ENCODE measurements at regions not wholly inside any gene's neighbourhood (a gene's known extent, or its start where the extent isn't known, plus 50 kb on each side); places are given as distances from the start of the nearest gene placed in this dataset.

DNA sequence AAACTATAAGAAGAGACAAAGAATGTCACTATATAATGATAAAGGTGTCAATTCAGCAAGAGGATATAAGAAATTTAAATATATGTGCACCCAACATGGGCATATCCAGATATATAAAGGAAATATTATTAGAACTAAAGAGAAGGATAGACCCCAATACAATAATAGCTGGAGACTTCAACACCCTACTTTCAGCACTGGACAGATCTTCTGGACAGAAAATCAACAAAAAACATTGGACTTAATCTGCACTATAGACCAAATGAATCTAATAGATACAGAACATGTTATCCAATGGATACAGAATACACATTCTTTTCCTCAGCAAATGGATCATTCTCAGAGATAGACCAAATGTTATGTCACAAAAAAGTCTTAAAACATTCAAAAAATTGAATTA is 327.7 kb downstream of the PPP1R2C start:
- Histone ChIP-seq H2AFZ (ENCODE audit: low read length) (no peak overlapping the region), H3K4me3 (ENCODE audit: low read length, poor library complexity, severe bottlenecking) (no peak overlapping the region), H3F3A (ENCODE audit: low read depth) (no peaks in the 10 kb centered on the region), H3K9ac (ENCODE audit: low read depth, low read length, poor library complexity, severe bottlenecking) (no peak overlapping the region), H4K20me1 (ENCODE audit: insufficient read depth, low read length, poor library complexity, severe bottlenecking) (no peaks in the 10 kb centered on the region), H3K4me1 (ENCODE audit: insufficient read depth, low read length, poor library complexity, severe bottlenecking) (no peaks in the 10 kb centered on the region), H3K27me3 (ENCODE audit: insufficient read depth, low read length, poor library complexity, severe bottlenecking) (no peaks in the 10 kb centered on the region), H3K36me3 (ENCODE audit: insufficient read depth, low read length) (no peaks in the 10 kb centered on the region), H3K9me2 (replicated peaks; ENCODE audit: low read depth, low read length) (no peaks in the 10 kb centered on the region), H3K79me2 (ENCODE audit: insufficient read depth, low read length) (no peaks in the 10 kb centered on the region), H3K4me2 (ENCODE audit: low read depth, low read length, poor library complexity, severe bottlenecking) (no peak overlapping the region), H3K9me3 (ENCODE audit: insufficient read depth, low read depth, low read length) (no peaks in the 10 kb centered on the region)
- TF ChIP-seq EZH2phosphoT487 (IDR thresholded peaks at IDR 0.05; ENCODE audit: borderline replicate concordance): no peak
- TF ChIP-seq, protein P1, sequence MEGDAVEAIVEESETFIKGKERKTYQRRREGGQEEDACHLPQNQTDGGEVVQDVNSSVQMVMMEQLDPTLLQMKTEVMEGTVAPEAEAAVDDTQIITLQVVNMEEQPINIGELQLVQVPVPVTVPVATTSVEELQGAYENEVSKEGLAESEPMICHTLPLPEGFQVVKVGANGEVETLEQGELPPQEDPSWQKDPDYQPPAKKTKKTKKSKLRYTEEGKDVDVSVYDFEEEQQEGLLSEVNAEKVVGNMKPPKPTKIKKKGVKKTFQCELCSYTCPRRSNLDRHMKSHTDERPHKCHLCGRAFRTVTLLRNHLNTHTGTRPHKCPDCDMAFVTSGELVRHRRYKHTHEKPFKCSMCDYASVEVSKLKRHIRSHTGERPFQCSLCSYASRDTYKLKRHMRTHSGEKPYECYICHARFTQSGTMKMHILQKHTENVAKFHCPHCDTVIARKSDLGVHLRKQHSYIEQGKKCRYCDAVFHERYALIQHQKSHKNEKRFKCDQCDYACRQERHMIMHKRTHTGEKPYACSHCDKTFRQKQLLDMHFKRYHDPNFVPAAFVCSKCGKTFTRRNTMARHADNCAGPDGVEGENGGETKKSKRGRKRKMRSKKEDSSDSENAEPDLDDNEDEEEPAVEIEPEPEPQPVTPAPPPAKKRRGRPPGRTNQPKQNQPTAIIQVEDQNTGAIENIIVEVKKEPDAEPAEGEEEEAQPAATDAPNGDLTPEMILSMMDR (conservative IDR thresholded peaks at IDR 0.05; ENCODE audit: low read length): no peak

DNA sequence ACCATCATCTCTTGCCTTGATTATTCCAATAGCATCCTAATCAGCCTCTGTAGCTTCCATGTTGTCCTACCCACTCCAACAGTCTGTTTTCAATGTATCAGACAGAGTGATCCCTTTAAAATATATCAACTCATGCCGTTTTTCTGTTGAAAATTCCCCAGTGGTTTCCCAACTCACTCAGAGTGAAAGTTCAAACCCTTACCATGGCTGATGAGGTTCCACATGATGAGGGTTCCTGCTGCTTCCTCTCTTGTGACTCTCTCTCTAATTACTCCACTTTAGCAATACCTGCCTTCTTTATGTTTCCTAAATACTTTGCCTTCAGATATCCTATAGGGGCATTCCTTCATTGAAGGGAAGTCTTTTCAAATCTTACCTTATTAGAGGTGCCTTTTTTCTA is 334.7 kb downstream of the PPP1R2C start:
- no peaks in the 10 kb centered on the region for H3K79me2 ChIP-seq (ENCODE audit: insufficient read depth, low read length)
- H4K20me1 ChIP-seq (ENCODE audit: insufficient read depth, low read length, poor library complexity, severe bottlenecking): no peaks in the 10 kb centered on the region
- H3K27me3 ChIP-seq (ENCODE audit: insufficient read depth, low read length, poor library complexity, severe bottlenecking): no peaks in the 10 kb centered on the region
- H2AFZ ChIP-seq (ENCODE audit: low read length): no peak overlapping the region
- no peaks in the 10 kb centered on the region for H3K9me3 ChIP-seq (ENCODE audit: insufficient read depth, low read depth, low read length)
- H3K9me2 ChIP-seq (replicated peaks; ENCODE audit: low read depth, low read length): no peaks in the 10 kb centered on the region
- no peak overlapping the region for H3K9ac ChIP-seq (ENCODE audit: low read depth, low read length, poor library complexity, severe bottlenecking)
- no peak overlapping the region for H3K4me2 ChIP-seq (ENCODE audit: low read depth, low read length, poor library complexity, severe bottlenecking)
- TF ChIP-seq, protein P1 (conservative IDR thresholded peaks at IDR 0.05; ENCODE audit: low read length): no peak
- TF ChIP-seq EZH2phosphoT487 (IDR thresholded peaks at IDR 0.05; ENCODE audit: borderline replicate concordance): no peak
- H3K4me1 ChIP-seq (ENCODE audit: insufficient read depth, low read length, poor library complexity, severe bottlenecking): no peaks in the 10 kb centered on the region
- no peak overlapping the region for H3K4me3 ChIP-seq (ENCODE audit: low read length, poor library complexity, severe bottlenecking)
- H3F3A ChIP-seq (ENCODE audit: low read depth): no peaks in the 10 kb centered on the region
- no peaks in the 10 kb centered on the region for H3K36me3 ChIP-seq (ENCODE audit: insufficient read depth, low read length)

DNA sequence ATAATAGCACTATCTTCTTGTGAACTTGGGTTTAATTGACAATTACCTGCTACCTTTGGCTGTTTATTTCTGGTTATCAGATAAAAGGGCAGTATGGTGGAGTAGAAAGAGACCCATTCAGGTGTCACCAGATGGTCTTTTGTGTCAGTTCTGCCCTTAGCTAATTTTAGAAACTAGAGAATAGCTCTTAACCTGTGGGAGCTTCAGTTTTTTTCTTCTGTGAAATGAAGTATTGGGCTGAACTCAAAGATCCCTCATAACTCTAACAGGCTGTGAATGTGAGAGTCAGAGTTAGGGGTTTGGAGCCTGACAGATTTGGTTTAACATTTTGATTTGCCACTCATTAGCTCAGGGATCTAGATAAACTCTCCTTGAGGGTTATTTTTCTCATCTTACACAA is 335.2 kb downstream of the PPP1R2C start:
- no peaks in the 10 kb centered on the region for H3F3A ChIP-seq (ENCODE audit: low read depth)
- no peak overlapping the region for H3K4me2 ChIP-seq (ENCODE audit: low read depth, low read length, poor library complexity, severe bottlenecking)
- no peak overlapping the region for H3K9ac ChIP-seq (ENCODE audit: low read depth, low read length, poor library complexity, severe bottlenecking)
- no peak overlapping the region for H2AFZ ChIP-seq (ENCODE audit: low read length)
- H3K4me1 ChIP-seq (ENCODE audit: insufficient read depth, low read length, poor library complexity, severe bottlenecking): no peaks in the 10 kb centered on the region
- TF ChIP-seq, protein P1 (conservative IDR thresholded peaks at IDR 0.05; ENCODE audit: low read length): no peak
- TF ChIP-seq EZH2phosphoT487 (IDR thresholded peaks at IDR 0.05; ENCODE audit: borderline replicate concordance): no peak
- H3K27me3 ChIP-seq (ENCODE audit: insufficient read depth, low read length, poor library complexity, severe bottlenecking): no peaks in the 10 kb centered on the region
- H4K20me1 ChIP-seq (ENCODE audit: insufficient read depth, low read length, poor library complexity, severe bottlenecking): no peaks in the 10 kb centered on the region
- H3K9me3 ChIP-seq (ENCODE audit: insufficient read depth, low read depth, low read length): no peaks in the 10 kb centered on the region
- no peaks in the 10 kb centered on the region for H3K79me2 ChIP-seq (ENCODE audit: insufficient read depth, low read length)
- H3K4me3 ChIP-seq (ENCODE audit: low read length, poor library complexity, severe bottlenecking): no peak overlapping the region
- H3K9me2 ChIP-seq (replicated peaks; ENCODE audit: low read depth, low read length): no peaks in the 10 kb centered on the region
- H3K36me3 ChIP-seq (ENCODE audit: insufficient read depth, low read length): no peaks in the 10 kb centered on the region

Data from Loucy (cell line).